Left ventricle myocardium inferior (tissue), 1 donor: ENCODE measurements at regions not wholly inside any gene's neighbourhood (a gene's known extent, or its start where the extent isn't known, plus 50 kb on each side); places are given as distances from the start of the nearest gene placed in this dataset.
A peak's percentile ranks its signal among the peaks of the same experiment; 100 is the strongest.

Experiments used
- DNase-seq: peaks from one replicate; pipeline ENCODE4 v3.0.0-alpha.2; 2020
- H3K27ac ChIP-seq: fragments of 200-600 bp; replicated peaks from 2 replicates; pipeline ENCODE4 v1.8.0; 2021
- H3K27me3 ChIP-seq: fragments of 200-600 bp; 2 replicates; pipeline ENCODE4 v1.8.0; 2021; ENCODE audit warnings: low read depth
- H3K36me3 ChIP-seq: fragments of 200-600 bp; 2 replicates; pipeline ENCODE4 v1.8.0; 2021
- H3K4me1 ChIP-seq: fragments of 200-600 bp; 2 replicates; pipeline ENCODE4 v1.8.0; 2021
- H3K4me3 ChIP-seq: fragments of 200-600 bp; 2 replicates; pipeline ENCODE4 v1.8.0; 2021; ENCODE audit warnings: mild to moderate bottlenecking, moderate library complexity
- H3K9me3 ChIP-seq: fragments of 200-600 bp; replicated peaks from 2 replicates; pipeline ENCODE4 v1.8.0; 2021
- intact Hi-C: fragments of 100-400 bp; cut with micrococcal nuclease; formaldehyde crosslinking; loops from one replicate; pipeline ENCODE4 v1.11.0; 2022
- TF ChIP-seq, protein P1 (sequence below): fragments of 200-600 bp; IDR thresholded peaks from 2 replicates; pipeline ENCODE4 v1.8.0; 2021; ENCODE audit warnings: antibody characterized with exemption, mild to moderate bottlenecking, borderline replicate concordance
- donor health status: DM: no; HTN: yes; CAD: no; lungs with severe emphysema.

DNA sequence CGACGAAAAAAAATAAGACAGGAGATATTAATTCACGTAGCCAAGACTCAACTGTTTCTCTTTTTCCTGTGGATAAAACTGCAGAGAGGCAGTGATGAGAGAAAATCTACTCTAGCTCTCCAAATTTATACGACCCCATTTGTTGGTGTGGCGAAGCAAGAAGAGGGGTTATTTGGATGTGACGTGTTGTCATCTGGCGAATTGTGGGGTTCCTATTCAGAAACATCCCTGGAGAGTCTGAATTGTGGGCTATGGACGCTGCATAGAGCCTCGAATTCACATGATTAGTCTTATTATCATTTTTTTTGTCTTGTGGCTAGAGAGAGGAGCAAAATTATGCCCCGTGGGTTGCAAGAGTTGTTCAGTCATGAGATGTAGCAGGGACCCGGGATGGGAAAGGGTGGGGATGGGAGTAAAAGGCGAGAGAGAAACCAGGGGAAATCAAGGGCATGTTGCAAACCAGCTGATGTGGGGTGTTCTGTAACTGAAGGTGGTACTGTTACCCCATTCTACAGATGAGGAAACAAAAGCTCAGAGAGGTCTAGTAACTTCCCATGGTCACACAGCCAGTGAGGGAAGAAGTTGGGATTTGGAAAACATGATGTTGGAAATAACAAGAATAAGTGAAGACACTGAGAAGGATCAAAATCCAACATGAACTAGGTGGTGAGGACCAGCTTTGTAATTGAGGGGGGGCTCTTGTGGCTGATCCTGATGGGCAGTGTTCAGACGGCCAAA is 69.2 kb upstream of the SFMBT2 start:
- Histone ChIP-seq H3K4me1 (peaks cover 25% of the 10 kb centered on the region), H3K36me3 (no peaks in the 10 kb centered on the region)
- DNase-seq = no peak

DNA sequence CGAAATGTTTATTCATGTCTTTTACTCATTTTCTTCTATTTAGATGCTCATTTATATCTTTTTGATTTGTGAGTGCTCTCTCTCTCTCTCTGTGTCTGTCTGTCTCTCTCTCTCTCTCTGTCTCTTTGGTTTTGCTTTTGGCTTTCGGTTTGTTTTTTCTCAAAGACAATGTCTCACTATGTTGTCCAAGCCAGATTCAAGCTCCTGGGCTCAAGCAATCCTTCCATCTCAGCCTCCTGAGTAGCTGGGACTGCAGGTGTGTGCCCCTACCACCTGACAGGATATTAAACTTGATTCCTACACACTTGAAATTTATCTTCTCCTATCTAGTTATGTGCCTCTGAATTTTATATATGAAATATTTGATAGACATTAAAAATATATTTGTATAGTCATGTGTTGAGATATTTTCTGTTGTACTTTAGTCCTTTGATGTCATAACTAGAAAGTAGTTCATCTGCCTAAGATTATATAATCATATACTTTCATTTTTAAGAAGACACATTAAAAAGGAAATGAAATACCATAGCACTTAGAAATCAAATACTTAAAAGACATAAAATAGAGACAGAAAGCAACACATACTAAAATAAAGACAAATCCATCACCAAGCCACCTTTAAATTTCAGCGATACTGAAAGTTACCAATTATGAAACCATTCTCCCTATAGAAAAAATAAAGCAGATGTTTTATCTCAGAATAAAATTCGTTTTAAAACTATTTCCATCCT is 68.1 kb upstream of the SFMBT2 start:
- Histone ChIP-seq H3K4me1 (peaks cover 20% of the 10 kb centered on the region), H3K27ac (no peak overlapping the region)
- intact Hi-C loops = no loop called here

More for the DNA sequence above, 69.2 kb upstream of the SFMBT2 start:
- Histone ChIP-seq H3K4me3 (no peak overlapping the region), H3K9me3 (no peaks in the 10 kb centered on the region), H3K27ac (no peak overlapping the region), H3K27me3 (peaks cover 9% of the 10 kb centered on the region)
- TF ChIP-seq, protein P1, sequence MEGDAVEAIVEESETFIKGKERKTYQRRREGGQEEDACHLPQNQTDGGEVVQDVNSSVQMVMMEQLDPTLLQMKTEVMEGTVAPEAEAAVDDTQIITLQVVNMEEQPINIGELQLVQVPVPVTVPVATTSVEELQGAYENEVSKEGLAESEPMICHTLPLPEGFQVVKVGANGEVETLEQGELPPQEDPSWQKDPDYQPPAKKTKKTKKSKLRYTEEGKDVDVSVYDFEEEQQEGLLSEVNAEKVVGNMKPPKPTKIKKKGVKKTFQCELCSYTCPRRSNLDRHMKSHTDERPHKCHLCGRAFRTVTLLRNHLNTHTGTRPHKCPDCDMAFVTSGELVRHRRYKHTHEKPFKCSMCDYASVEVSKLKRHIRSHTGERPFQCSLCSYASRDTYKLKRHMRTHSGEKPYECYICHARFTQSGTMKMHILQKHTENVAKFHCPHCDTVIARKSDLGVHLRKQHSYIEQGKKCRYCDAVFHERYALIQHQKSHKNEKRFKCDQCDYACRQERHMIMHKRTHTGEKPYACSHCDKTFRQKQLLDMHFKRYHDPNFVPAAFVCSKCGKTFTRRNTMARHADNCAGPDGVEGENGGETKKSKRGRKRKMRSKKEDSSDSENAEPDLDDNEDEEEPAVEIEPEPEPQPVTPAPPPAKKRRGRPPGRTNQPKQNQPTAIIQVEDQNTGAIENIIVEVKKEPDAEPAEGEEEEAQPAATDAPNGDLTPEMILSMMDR = no peak
- intact Hi-C loops = no loop called here

DNA sequence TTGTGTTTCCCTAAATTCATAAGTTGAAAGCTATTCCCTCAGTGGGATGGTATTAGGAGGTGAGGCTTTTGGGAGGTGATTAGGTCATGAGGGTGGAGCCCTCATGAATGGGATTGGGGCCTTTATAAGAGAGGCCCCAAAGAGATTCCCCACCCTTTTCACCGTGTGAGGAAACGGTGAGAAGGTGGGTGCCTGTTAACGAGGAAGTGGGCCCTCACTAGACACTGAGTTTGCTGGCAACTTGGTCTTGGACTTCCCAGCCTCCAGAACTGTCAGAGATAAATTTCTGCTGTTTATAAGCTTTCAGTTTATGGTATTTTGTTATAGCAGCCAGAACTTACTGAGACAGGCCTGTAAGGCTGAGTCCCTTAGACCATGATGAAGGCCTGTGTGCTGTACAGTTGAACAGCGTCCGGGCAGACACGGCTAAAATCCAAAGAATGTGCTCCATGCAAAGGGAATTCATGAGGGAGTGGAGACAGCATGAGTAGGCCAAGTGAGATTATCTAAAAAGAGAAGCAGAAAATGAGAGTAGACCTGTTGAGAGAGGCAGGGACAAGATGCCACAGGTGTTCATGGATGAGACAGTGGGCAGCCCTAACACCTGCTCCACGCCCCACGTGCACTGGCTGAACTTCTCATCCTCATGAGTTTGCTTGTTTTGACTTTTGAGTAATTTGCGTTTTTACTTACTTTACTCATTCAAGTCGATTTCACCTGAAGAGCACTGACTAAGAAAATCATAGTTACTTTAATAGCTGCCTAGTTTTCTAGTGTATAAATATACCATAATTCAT is 66.9 kb upstream of the SFMBT2 start:
- no peaks in the 10 kb centered on the region for H3K9me3 ChIP-seq
- peaks cover 13% of the 10 kb centered on the region for H3K27me3 ChIP-seq
- intact Hi-C loops = no loop called here
- peaks cover 20% of the 10 kb centered on the region for H3K4me1 ChIP-seq
- H3K36me3 ChIP-seq = no peaks in the 10 kb centered on the region
- no peak overlapping the region for H3K27ac ChIP-seq
- DNase-seq = no peak
- no peak overlapping the region for H3K4me3 ChIP-seq
- TF ChIP-seq, protein P1 = no peak

More for the DNA sequence above, 68.1 kb upstream of the SFMBT2 start:
- TF ChIP-seq, protein P1 = no peak
- Histone ChIP-seq H3K27me3 (peaks cover 13% of the 10 kb centered on the region), H3K9me3 (no peaks in the 10 kb centered on the region), H3K36me3 (no peaks in the 10 kb centered on the region), H3K4me3 (no peak overlapping the region)
- DNase-seq = no peak

DNA sequence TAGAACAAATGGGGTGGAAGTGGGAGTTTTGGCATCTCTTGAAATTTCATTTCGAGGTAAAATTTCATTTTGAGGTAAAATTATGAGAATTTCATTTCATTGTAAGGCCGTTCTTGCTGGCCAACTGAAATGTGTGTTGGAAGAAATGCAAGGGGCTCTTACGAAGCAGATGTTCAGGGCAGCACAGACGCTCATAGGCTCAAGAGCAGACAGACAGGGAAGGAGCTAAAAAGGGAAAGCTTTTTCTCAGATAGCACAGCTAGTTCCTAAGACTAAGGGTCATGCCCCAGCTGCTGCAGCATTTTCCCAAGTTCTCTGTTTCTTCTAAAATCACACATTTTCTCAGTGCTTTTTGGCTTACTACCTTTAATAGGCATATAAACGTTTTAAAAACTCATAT is 65.1 kb upstream of the SFMBT2 start:
- Histone ChIP-seq H3K36me3 (no peaks in the 10 kb centered on the region), H3K9me3 (no peaks in the 10 kb centered on the region), H3K4me1 (peaks cover 14% of the 10 kb centered on the region), H3K27ac (peak overlapping the region; percentile 20), H3K4me3 (peak overlapping the region; percentile 35), H3K27me3 (peaks cover 13% of the 10 kb centered on the region)
- TF ChIP-seq, protein P1 = no peak
- intact Hi-C loops = no loop called here
- no peak for DNase-seq

DNA sequence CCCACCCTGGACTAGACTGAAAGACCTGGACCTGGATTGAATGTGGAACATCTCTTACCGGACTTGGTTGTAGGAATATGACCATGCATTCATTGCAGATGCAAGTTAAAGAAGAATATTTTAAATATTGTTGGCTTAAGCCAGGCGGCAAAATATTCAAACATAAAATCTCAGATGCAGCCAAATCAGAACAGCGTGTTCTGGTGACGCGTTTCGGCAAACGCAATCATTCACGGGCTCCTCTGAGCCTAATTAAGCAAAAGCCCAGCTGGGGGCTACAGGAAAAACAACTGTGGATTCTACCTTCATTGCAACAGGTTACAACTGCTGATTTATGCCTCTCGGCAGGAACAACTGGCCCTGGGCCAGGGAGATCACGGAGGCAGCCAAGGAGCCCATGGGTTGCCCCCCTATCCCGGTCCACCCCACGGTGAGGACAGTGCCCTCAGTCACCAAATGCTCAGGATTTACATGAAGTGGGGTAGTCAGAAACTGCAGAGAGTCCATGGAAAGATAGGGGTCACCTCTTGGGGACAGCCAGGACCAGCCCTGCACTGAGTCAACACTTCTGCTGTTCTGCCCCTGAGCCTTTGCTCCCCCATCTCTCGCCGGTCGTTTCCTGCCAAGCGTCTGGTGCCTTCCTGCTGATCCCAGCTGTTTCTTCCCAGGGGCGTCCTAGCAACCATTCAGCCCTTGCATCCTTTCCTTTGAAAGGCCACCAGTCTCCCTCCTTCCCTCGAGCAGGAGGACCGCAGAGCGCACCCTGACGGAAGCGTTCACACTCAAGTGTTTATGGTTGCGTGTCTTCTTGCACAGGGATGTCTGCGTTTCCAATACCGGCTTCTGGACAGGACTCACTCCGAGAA is 64.4 kb upstream of the SFMBT2 start:
- Histone ChIP-seq H3K27ac (peak overlapping the region; percentile 20), H3K36me3 (no peaks in the 10 kb centered on the region), H3K27me3 (peaks cover 13% of the 10 kb centered on the region), H3K4me3 (peak overlapping the region; percentile 35), H3K9me3 (no peaks in the 10 kb centered on the region), H3K4me1 (peaks cover 14% of the 10 kb centered on the region)
- DNase-seq = peak; percentile 38
- TF ChIP-seq, protein P1 = no peak
- intact Hi-C loops = no loop called here
